Liver (tissue), 8 donors: ENCODE measurements at regions not wholly inside any gene's neighbourhood (a gene's known extent, or its start where the extent isn't known, plus 50 kb on each side); places are given as distances from the start of the nearest gene placed in this dataset.

ENCODE experiments used
- DNase-seq: peaks from one replicate; pipeline ENCODE4 v3.0.0-alpha.2; 2017; ENCODE audit warnings: low spot score
- H3K27ac ChIP-seq, 2 donors: one replicate each; pipeline ENCODE4 v1.7.0; 2013; ENCODE audit warnings: inconsistent platforms in 2 of 2, low read length in 2 of 2, control low read depth in 1 of 2, low read depth in 1 of 2, mild to moderate bottlenecking in 1 of 2
- H3K27me3 ChIP-seq, 4 donors: one replicate each; pipeline versions ENCODE4 v1.6.1 to v1.7.0; 2013; ENCODE audit warnings: low read length in 3 of 4, inconsistent platforms in 1 of 4, mild to moderate bottlenecking in 1 of 4, moderate library complexity in 1 of 4; ENCODE audit not compliant: control insufficient read depth in 4 of 4, insufficient read depth in 4 of 4
- H3K36me3 ChIP-seq, 4 donors: one replicate each; pipeline versions ENCODE4 v1.6.1 to v1.7.0; 2013; ENCODE audit warnings: low read length in 3 of 4, mild to moderate bottlenecking in 3 of 4, low read depth in 1 of 4, moderate library complexity in 1 of 4; ENCODE audit not compliant: control insufficient read depth in 4 of 4, insufficient read depth in 3 of 4
- H3K4me1 ChIP-seq, 4 donors: one replicate each; pipeline versions ENCODE4 v1.6.1 to v1.7.0; 2013; ENCODE audit warnings: low read length in 3 of 4, mild to moderate bottlenecking in 3 of 4, moderate library complexity in 1 of 4; ENCODE audit not compliant: control insufficient read depth in 4 of 4, insufficient read depth in 4 of 4
- H3K4me3 ChIP-seq, 3 donors: one replicate each; pipeline versions ENCODE4 v1.6.1 to v1.7.0; 2013; ENCODE audit warnings: low read length in 3 of 3, control low read depth in 1 of 3, low read depth in 1 of 3, mild to moderate bottlenecking in 1 of 3
- H3K9ac ChIP-seq, 2 donors: one replicate each; pipeline ENCODE4 v1.7.0; 2013; ENCODE audit warnings: low read length in 2 of 2, mild to moderate bottlenecking in 2 of 2, moderate library complexity in 2 of 2, control low read depth in 1 of 2, low read depth in 1 of 2
- H3K9me3 ChIP-seq, 4 donors: one replicate each; pipeline versions ENCODE4 v1.6.1 to v1.7.0; 2013; ENCODE audit warnings: low read length in 3 of 4; ENCODE audit not compliant: control insufficient read depth in 4 of 4
- EGR1 ChIP-seq, 2 donors: IDR thresholded peaks; 2 replicates each; pipeline ENCODE4 v1.6.1; 2016 to 2018; ENCODE audit warnings: antibody characterized with exemption in 2 of 2, low read depth in 2 of 2
- FOXA1 ChIP-seq: IDR thresholded peaks from 2 replicates; pipeline ENCODE4 v1.6.1; 2016; ENCODE audit warnings: antibody characterized with exemption
- FOXA2 ChIP-seq: IDR thresholded peaks from 2 replicates; pipeline ENCODE4 v1.6.1; 2016; ENCODE audit warnings: antibody characterized with exemption
- HNF4A ChIP-seq, 2 donors: conservative IDR thresholded peaks; 2 replicates each; pipeline ENCODE4 v1.6.1; 2016; ENCODE audit warnings: antibody characterized with exemption in 2 of 2, mild to moderate bottlenecking in 2 of 2
- NR2F2 ChIP-seq: IDR thresholded peaks from 2 replicates; pipeline ENCODE4 v1.6.1; 2016; ENCODE audit warnings: antibody characterized with exemption
- RXRA ChIP-seq, 2 donors: IDR thresholded peaks; 2 replicates each; pipeline ENCODE4 v1.6.1; 2017 to 2018; ENCODE audit warnings: antibody characterized with exemption in 2 of 2, mild to moderate bottlenecking in 1 of 2
- SP1 ChIP-seq: IDR thresholded peaks from 2 replicates; pipeline ENCODE4 v1.6.1; 2018; ENCODE audit warnings: antibody characterized with exemption, mild to moderate bottlenecking
- TAF1 ChIP-seq: conservative IDR thresholded peaks from 2 replicates; pipeline ENCODE4 v1.6.1; 2016; ENCODE audit warnings: antibody characterized with exemption, mild to moderate bottlenecking
- YY1 ChIP-seq: IDR thresholded peaks from 2 replicates; pipeline ENCODE4 v1.6.1; 2016; ENCODE audit warnings: antibody characterized with exemption, mild to moderate bottlenecking
- WGBS: extraction: QIAGEN DNeasy Blood & Tissue Kit; methylation state at CpG from one replicate; pipeline ENCODE4 v1.1.7; 2013; 5-methylcytosine and 5-hydroxymethylcytosine counted together
- TF ChIP-seq, protein P1 (sequence below): IDR thresholded peaks from 2 replicates; pipeline ENCODE4 v1.6.1; 2016; ENCODE audit warnings: antibody characterized with exemption, mild to moderate bottlenecking
- TF ChIP-seq, protein P2 (sequence below): IDR thresholded peaks from 2 replicates; pipeline ENCODE4 v1.6.1; 2016; ENCODE audit warnings: antibody characterized with exemption
- TF ChIP-seq, protein P3 (sequence below): IDR thresholded peaks from 2 replicates; pipeline ENCODE4 v1.6.1; 2016; ENCODE audit warnings: antibody characterized with exemption
- TF ChIP-seq, protein P4 (sequence below): IDR thresholded peaks from 2 replicates; pipeline ENCODE4 v1.6.1; 2016; ENCODE audit warnings: antibody characterized with exemption
- TF ChIP-seq, protein P5 (sequence below): fragments of 150-350 bp; IDR thresholded peaks from 2 replicates; pipeline ENCODE4 v1.5.1; 2017; ENCODE audit warnings: improper control_type of control experiment, low read depth, low read length; ENCODE audit not compliant: missing input control
- donor health status: healthy.
- donor health status: healthy.
- donor health status: healthy.
- donor health status: healthy.
- donor health status: healthy.

DNA sequence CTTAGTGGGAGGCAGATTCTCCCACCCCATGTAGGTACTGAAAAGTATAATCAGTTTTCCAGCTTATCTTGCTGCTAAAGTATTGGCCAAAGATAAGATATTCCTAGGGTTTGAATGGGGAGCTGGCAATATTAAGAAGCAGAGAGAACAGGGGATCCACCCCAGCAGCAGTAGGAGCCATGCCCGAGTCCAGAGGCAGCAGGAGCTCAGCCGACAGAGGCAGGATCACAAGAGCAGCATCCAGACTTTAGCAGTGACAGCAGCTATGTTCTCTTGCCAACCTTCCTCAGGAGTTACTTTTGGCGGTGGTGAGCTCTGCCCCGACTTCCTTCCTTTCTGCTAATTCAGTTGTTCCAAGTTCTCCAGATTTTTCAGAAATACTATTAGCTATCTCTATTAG lies 224.5 kb downstream of the GADD45G start:
- Histone ChIP-seq H3K4me3 (no peak overlapping the region), H3K9ac (no peak overlapping the region), H3K27me3 (no peaks in the 10 kb centered on the region), H3K4me1 (no peaks in the 10 kb centered on the region), H3K9me3 (no peaks in the 10 kb centered on the region), H3K27ac (no peak overlapping the region), H3K36me3 (no peaks in the 10 kb centered on the region)
- WGBS = 86% methylated on average over 4 of the region's 4 CpGs
- DNase-seq = no peak
- TF ChIP-seq FOXA2 = no peak
- TF ChIP-seq, protein P1, sequence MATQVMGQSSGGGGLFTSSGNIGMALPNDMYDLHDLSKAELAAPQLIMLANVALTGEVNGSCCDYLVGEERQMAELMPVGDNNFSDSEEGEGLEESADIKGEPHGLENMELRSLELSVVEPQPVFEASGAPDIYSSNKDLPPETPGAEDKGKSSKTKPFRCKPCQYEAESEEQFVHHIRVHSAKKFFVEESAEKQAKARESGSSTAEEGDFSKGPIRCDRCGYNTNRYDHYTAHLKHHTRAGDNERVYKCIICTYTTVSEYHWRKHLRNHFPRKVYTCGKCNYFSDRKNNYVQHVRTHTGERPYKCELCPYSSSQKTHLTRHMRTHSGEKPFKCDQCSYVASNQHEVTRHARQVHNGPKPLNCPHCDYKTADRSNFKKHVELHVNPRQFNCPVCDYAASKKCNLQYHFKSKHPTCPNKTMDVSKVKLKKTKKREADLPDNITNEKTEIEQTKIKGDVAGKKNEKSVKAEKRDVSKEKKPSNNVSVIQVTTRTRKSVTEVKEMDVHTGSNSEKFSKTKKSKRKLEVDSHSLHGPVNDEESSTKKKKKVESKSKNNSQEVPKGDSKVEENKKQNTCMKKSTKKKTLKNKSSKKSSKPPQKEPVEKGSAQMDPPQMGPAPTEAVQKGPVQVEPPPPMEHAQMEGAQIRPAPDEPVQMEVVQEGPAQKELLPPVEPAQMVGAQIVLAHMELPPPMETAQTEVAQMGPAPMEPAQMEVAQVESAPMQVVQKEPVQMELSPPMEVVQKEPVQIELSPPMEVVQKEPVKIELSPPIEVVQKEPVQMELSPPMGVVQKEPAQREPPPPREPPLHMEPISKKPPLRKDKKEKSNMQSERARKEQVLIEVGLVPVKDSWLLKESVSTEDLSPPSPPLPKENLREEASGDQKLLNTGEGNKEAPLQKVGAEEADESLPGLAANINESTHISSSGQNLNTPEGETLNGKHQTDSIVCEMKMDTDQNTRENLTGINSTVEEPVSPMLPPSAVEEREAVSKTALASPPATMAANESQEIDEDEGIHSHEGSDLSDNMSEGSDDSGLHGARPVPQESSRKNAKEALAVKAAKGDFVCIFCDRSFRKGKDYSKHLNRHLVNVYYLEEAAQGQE = no peak
- TF ChIP-seq YY1 = no peak
- TF ChIP-seq, protein P2, sequence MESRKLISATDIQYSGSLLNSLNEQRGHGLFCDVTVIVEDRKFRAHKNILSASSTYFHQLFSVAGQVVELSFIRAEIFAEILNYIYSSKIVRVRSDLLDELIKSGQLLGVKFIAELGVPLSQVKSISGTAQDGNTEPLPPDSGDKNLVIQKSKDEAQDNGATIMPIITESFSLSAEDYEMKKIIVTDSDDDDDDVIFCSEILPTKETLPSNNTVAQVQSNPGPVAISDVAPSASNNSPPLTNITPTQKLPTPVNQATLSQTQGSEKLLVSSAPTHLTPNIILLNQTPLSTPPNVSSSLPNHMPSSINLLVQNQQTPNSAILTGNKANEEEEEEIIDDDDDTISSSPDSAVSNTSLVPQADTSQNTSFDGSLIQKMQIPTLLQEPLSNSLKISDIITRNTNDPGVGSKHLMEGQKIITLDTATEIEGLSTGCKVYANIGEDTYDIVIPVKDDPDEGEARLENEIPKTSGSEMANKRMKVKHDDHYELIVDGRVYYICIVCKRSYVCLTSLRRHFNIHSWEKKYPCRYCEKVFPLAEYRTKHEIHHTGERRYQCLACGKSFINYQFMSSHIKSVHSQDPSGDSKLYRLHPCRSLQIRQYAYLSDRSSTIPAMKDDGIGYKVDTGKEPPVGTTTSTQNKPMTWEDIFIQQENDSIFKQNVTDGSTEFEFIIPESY = no peak
- TF ChIP-seq EGR1 (IDR thresholded peaks at IDR 0.05; ENCODE audit: low read depth in 2 of 2) = no peak

DNA sequence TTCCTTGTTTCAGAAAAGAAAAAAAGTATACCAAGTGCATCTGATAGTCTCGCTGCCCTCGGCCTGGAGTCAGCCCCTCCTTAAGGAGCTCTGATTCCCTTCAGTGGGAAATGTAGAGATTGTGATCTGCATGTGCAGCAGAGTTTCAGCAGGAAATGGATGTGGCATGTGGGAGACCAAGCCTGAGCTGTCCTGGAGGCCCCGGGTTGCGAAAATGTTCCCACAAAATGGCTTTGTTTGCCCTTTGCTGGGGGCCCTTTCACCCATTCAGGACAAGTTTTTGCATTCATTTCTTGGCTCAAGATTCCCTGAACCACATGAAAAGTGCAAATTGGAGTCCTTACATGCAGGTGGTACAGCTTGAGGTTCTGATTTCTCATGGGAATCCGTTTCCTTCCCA lies 230.9 kb downstream of the GADD45G start:
- no peak overlapping the region for H3K9ac ChIP-seq
- no peaks in the 10 kb centered on the region for H3K9me3 ChIP-seq
- no peak overlapping the region for H3K27ac ChIP-seq
- no peak for DNase-seq
- 81% methylated on average over 5 of the region's 5 CpGs for WGBS
- H3K27me3 ChIP-seq = no peaks in the 10 kb centered on the region
- H3K4me1 ChIP-seq = no peaks in the 10 kb centered on the region
- TF ChIP-seq FOXA1 (no peak), TAF1 (no peak), NR2F2 (no peak), HNF4A (conservative IDR thresholded peaks at IDR 0.05) (no peak), EGR1 (IDR thresholded peaks at IDR 0.05; ENCODE audit: low read depth in 2 of 2) (no peak), RXRA (IDR thresholded peaks at IDR 0.05) (no peak), SP1 (no peak)
- TF ChIP-seq, protein P3, sequence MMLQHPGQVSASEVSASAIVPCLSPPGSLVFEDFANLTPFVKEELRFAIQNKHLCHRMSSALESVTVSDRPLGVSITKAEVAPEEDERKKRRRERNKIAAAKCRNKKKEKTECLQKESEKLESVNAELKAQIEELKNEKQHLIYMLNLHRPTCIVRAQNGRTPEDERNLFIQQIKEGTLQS = no peak
- TF ChIP-seq, protein P4, sequence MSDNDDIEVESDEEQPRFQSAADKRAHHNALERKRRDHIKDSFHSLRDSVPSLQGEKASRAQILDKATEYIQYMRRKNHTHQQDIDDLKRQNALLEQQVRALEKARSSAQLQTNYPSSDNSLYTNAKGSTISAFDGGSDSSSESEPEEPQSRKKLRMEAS = no peak
- TF ChIP-seq, protein P2 = no peak
- TF ChIP-seq, protein P1 = no peak
- TF ChIP-seq, protein P5, sequence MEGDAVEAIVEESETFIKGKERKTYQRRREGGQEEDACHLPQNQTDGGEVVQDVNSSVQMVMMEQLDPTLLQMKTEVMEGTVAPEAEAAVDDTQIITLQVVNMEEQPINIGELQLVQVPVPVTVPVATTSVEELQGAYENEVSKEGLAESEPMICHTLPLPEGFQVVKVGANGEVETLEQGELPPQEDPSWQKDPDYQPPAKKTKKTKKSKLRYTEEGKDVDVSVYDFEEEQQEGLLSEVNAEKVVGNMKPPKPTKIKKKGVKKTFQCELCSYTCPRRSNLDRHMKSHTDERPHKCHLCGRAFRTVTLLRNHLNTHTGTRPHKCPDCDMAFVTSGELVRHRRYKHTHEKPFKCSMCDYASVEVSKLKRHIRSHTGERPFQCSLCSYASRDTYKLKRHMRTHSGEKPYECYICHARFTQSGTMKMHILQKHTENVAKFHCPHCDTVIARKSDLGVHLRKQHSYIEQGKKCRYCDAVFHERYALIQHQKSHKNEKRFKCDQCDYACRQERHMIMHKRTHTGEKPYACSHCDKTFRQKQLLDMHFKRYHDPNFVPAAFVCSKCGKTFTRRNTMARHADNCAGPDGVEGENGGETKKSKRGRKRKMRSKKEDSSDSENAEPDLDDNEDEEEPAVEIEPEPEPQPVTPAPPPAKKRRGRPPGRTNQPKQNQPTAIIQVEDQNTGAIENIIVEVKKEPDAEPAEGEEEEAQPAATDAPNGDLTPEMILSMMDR = no peak
- H3K4me3 ChIP-seq = no peak overlapping the region
- no peaks in the 10 kb centered on the region for H3K36me3 ChIP-seq
